ENCODE measurements at regions not wholly inside any gene's neighbourhood (a gene's known extent, or its start where the extent isn't known, plus 50 kb on each side); places are given as distances from the start of the nearest gene placed in this dataset.

GRCh38 chr14:60349663-60350365 lies 100.8 kb downstream of the PPM1A start:
- Mint-ChIP-seq H3K27me3 (ENCODE audit: insufficient read depth, low read depth, poor library complexity) (no peaks in the 10 kb centered on the region), H3K36me3 (ENCODE audit: low read depth) (no peaks in the 10 kb centered on the region), H3K9me3 (no peaks in the 10 kb centered on the region), H3K4me1 (peaks cover 41% of the 10 kb centered on the region), H3K4me3 (0 out of 3 replicates have a peak overlapping the region, but pooled peaks have one; percentile 20), H3K27ac (no peak overlapping the region)
- peaks cover 23% of the 10 kb centered on the region for H3K4me1 ChIP-seq (ENCODE audit: insufficient read depth)
- no peak overlapping the region for H3K4me3 ChIP-seq
- H2AFZ ChIP-seq = peak overlapping the region; percentile 1; the same call in 1 of the 2 replicates
- DNase-seq (ENCODE audit: low spot score) (peak; percentile 83), ATAC-seq (peak; percentile 89)
- H3K27ac ChIP-seq (ENCODE audit: low read depth) = no peak overlapping the region
- no peaks in the 10 kb centered on the region for H3K27me3 ChIP-seq (ENCODE audit: insufficient read depth)
- H3K36me3 ChIP-seq (ENCODE audit: insufficient read depth) = no peaks in the 10 kb centered on the region
- no peaks in the 10 kb centered on the region for H3F3A ChIP-seq (replicated peaks; ENCODE audit: low read depth)
- TF ChIP-seq CTCF (conservative IDR thresholded peaks at IDR 0.05; ENCODE audit: low read depth in 2 of 2) (peak; percentile 69 to 93), NANOG (IDR thresholded peaks at IDR 0.05; ENCODE audit: borderline replicate concordance) (no peak), REST (IDR thresholded peaks at IDR 0.05; ENCODE audit: unreplicated experiment) (no peak)
- no peaks in the 10 kb centered on the region for H3K9me2 ChIP-seq (ENCODE audit: insufficient read depth)
- H3K4me2 ChIP-seq = 0 out of 2 replicates have a peak overlapping the region, but pooled peaks have one; percentile 2
- H3K79me2 ChIP-seq (replicated peaks; ENCODE audit: insufficient read depth) = no peaks in the 10 kb centered on the region
- no peaks in the 10 kb centered on the region for H4K20me1 ChIP-seq (replicated peaks; ENCODE audit: insufficient read depth)

- Mint-ChIP-seq H3K27me3 (ENCODE audit: insufficient read depth, low read depth, poor library complexity) (no peaks in the 10 kb centered on the region), H3K27ac (peak overlapping the region; percentile 31; the same call in 1 of the 2 replicates), H3K36me3 (ENCODE audit: low read depth) (no peaks in the 10 kb centered on the region), H3K4me3 (0 out of 3 replicates have a peak overlapping the region, but pooled peaks have one; percentile 20), H3K4me1 (peaks cover 41% of the 10 kb centered on the region), H3K9me3 (no peaks in the 10 kb centered on the region)
- H2AFZ ChIP-seq = peak overlapping the region; percentile 1; the same call in 1 of the 2 replicates
- H4K20me1 ChIP-seq (replicated peaks; ENCODE audit: insufficient read depth) = no peaks in the 10 kb centered on the region
- no peaks in the 10 kb centered on the region for H3K27me3 ChIP-seq (ENCODE audit: insufficient read depth)
- 0 out of 2 replicates have a peak overlapping the region, but pooled peaks have one; percentile 2 for H3K4me2 ChIP-seq
- no peaks in the 10 kb centered on the region for H3F3A ChIP-seq (replicated peaks; ENCODE audit: low read depth)
- no peaks in the 10 kb centered on the region for H3K36me3 ChIP-seq (ENCODE audit: insufficient read depth)
- H3K4me3 ChIP-seq = no peak overlapping the region
- H3K9me2 ChIP-seq (ENCODE audit: insufficient read depth) = no peaks in the 10 kb centered on the region
- TF ChIP-seq EZH2 (IDR thresholded peaks at IDR 0.05; ENCODE audit: low read depth, unreplicated experiment) = no peak
- no peak for TF ChIP-seq ZNF331 (CRISPR knock-in tag; IDR thresholded peaks at IDR 0.05; ENCODE audit: low read depth)
- TF ChIP-seq REST (IDR thresholded peaks at IDR 0.05; ENCODE audit: unreplicated experiment) = no peak
- TF ChIP-seq CTCF (conservative IDR thresholded peaks at IDR 0.05; ENCODE audit: low read depth in 2 of 2) = no peak
- no peak for TF ChIP-seq ZNF114 (CRISPR knock-in tag; IDR thresholded peaks at IDR 0.05)
- no peak for TF ChIP-seq STAT1 (IDR thresholded peaks at IDR 0.05; ENCODE audit: unreplicated experiment)
- no peak for TF ChIP-seq NANOG (IDR thresholded peaks at IDR 0.05; ENCODE audit: borderline replicate concordance)
- H3K79me2 ChIP-seq (replicated peaks; ENCODE audit: insufficient read depth) = no peaks in the 10 kb centered on the region
- peaks cover 23% of the 10 kb centered on the region for H3K4me1 ChIP-seq (ENCODE audit: insufficient read depth)
- DNase-seq (ENCODE audit: low spot score) = peak; percentile 61
- peak; percentile 91 for ATAC-seq
- no peak overlapping the region for H3K27ac ChIP-seq (ENCODE audit: low read depth)
Observed at GRCh38 chr14:60350366-60350720, 101.3 kb downstream of the PPM1A start.

All from GM23338 (cell line).